Immature natural killer cell (primary cell): ENCODE measurements at regions not wholly inside any gene's neighbourhood (a gene's known extent, or its start where the extent isn't known, plus 50 kb on each side); places are given as distances from the start of the nearest gene placed in this dataset.
"Not testable (repeated sequence)": the region's sequence is repeated elsewhere in the genome, so short reads cannot be mapped to it uniquely, and the experiment has no call there.

Experiments used
- DNase-seq, 3 donors: peaks; one replicate each; pipeline ENCODE4 v3.0.0; 2022; ENCODE audit warnings: mixed read lengths in 1 of 3
- H3K27ac Mint-ChIP-seq, 6 donors: one replicate each; pipeline ENCODE4 v1.8.0; 2020; ENCODE audit warnings: mixed read lengths in 6 of 6, mild to moderate bottlenecking in 5 of 6, inconsistent platforms in 4 of 6, moderate library complexity in 3 of 6
- H3K27me3 Mint-ChIP-seq, 3 donors: one replicate each; pipeline ENCODE4 v1.8.0; 2020 to 2021; ENCODE audit warnings: low read depth in 3 of 3, mild to moderate bottlenecking in 3 of 3, mixed read lengths in 3 of 3, moderate library complexity in 3 of 3, inconsistent platforms in 1 of 3
- H3K36me3 Mint-ChIP-seq, 3 donors: one replicate each; pipeline ENCODE4 v1.8.0; 2020; ENCODE audit warnings: mixed read lengths in 3 of 3, inconsistent platforms in 2 of 3, mild to moderate bottlenecking in 2 of 3
- H3K4me1 Mint-ChIP-seq, 2 donors: one replicate each; pipeline ENCODE4 v1.8.0; 2020; ENCODE audit warnings: inconsistent platforms in 2 of 2, mild to moderate bottlenecking in 2 of 2, mixed read lengths in 2 of 2, moderate library complexity in 1 of 2
- H3K4me3 Mint-ChIP-seq, 5 donors: one replicate each; pipeline ENCODE4 v1.8.0; 2020; ENCODE audit warnings: mild to moderate bottlenecking in 5 of 5, mixed read lengths in 5 of 5, inconsistent platforms in 3 of 5, moderate library complexity in 3 of 5
- H3K9me3 Mint-ChIP-seq, 6 donors: one replicate each; pipeline ENCODE4 v1.8.0; 2020; ENCODE audit warnings: mild to moderate bottlenecking in 6 of 6, mixed read lengths in 6 of 6, inconsistent platforms in 4 of 6, moderate library complexity in 3 of 6

GRCh38 chr5:28400076-28400475, 1361.7 kb upstream of the CDH9 start:
- no peak for DNase-seq
- H3K27me3 Mint-ChIP-seq, result no peaks in the 10 kb centered on the region
- H3K9me3 Mint-ChIP-seq, result peaks cover 11 to 66% (median 39%) of the 10 kb centered on the region in 6 donors
- H3K36me3 Mint-ChIP-seq, result peaks cover 0 to 5% (median 0%) of the 10 kb centered on the region in 3 donors
- no peak overlapping the region for H3K27ac Mint-ChIP-seq
- H3K4me3 Mint-ChIP-seq, result no peak overlapping the region
- no peaks in the 10 kb centered on the region for H3K4me1 Mint-ChIP-seq

GRCh38 chr5:28399211-28399610, 1360.8 kb upstream of the CDH9 start:
- Mint-ChIP-seq H3K9me3 (peaks cover 11 to 68% (median 39%) of the 10 kb centered on the region in 6 donors), H3K36me3 (peaks cover 0 to 5% (median 0%) of the 10 kb centered on the region in 3 donors), H3K4me1 (no peaks in the 10 kb centered on the region), H3K4me3 (no peak overlapping the region), H3K27me3 (no peaks in the 10 kb centered on the region), H3K27ac (no peak overlapping the region)
- DNase-seq, result no peak

GRCh38 chr5:28398185-28398584, 1359.8 kb upstream of the CDH9 start:
- Mint-ChIP-seq H3K27me3 (no peaks in the 10 kb centered on the region), H3K4me1 (no peaks in the 10 kb centered on the region), H3K9me3 (peaks cover 11 to 61% (median 34%) of the 10 kb centered on the region in 6 donors), H3K27ac (no peak overlapping the region), H3K36me3 (peaks cover 0 to 5% (median 0%) of the 10 kb centered on the region in 3 donors), H3K4me3 (no peak overlapping the region)
- DNase-seq, result no peak

- no peak overlapping the region for H3K4me3 Mint-ChIP-seq
- peaks cover 0 to 5% (median 0%) of the 10 kb centered on the region in 3 donors for H3K36me3 Mint-ChIP-seq
- no peaks in the 10 kb centered on the region for H3K4me1 Mint-ChIP-seq
- no peak for DNase-seq
- no peak overlapping the region for H3K27ac Mint-ChIP-seq
- peaks cover 0 to 4% (median 0%) of the 10 kb centered on the region in 3 donors for H3K27me3 Mint-ChIP-seq
- H3K9me3 Mint-ChIP-seq, result peaks cover 12 to 60% (median 30%) of the 10 kb centered on the region in 6 donors
These were observed 1359.1 kb upstream of the CDH9 start for GRCh38 chr5:28397502-28397941.

GRCh38 chr5:28391277-28391676, 1352.9 kb upstream of the CDH9 start:
- peaks cover 0 to 4% (median 0%) of the 10 kb centered on the region in 3 donors for H3K36me3 Mint-ChIP-seq
- H3K27me3 Mint-ChIP-seq, result peaks cover 0 to 4% (median 0%) of the 10 kb centered on the region in 3 donors
- H3K4me1 Mint-ChIP-seq, result no peaks in the 10 kb centered on the region
- H3K27ac Mint-ChIP-seq, result no peak overlapping the region
- H3K9me3 Mint-ChIP-seq, result peaks cover 5 to 39% (median 18%) of the 10 kb centered on the region in 6 donors
- DNase-seq, result no peak
- H3K4me3 Mint-ChIP-seq, result no peak overlapping the region

GRCh38 chr5:28390341-28390740, 1352.0 kb upstream of the CDH9 start:
- DNase-seq, result no peak
- no peak overlapping the region for H3K4me3 Mint-ChIP-seq
- peaks cover 5 to 42% (median 18%) of the 10 kb centered on the region in 6 donors for H3K9me3 Mint-ChIP-seq
- H3K27ac Mint-ChIP-seq, result no peak overlapping the region
- H3K4me1 Mint-ChIP-seq, result no peaks in the 10 kb centered on the region
- H3K27me3 Mint-ChIP-seq, result peaks cover 0 to 4% (median 0%) of the 10 kb centered on the region in 3 donors
- peaks cover 0 to 4% (median 0%) of the 10 kb centered on the region in 3 donors for H3K36me3 Mint-ChIP-seq

GRCh38 chr5:28389727-28390126, 1351.3 kb upstream of the CDH9 start:
- H3K36me3 Mint-ChIP-seq, H3K27ac Mint-ChIP-seq, DNase-seq, H3K4me3 Mint-ChIP-seq, H3K27me3 Mint-ChIP-seq, H3K4me1 Mint-ChIP-seq: not testable (repeated sequence)
- peaks cover 5 to 39% (median 17%) of the 10 kb centered on the region in 6 donors for H3K9me3 Mint-ChIP-seq

- no peak overlapping the region for H3K4me3 Mint-ChIP-seq
- H3K27ac Mint-ChIP-seq, result no peak overlapping the region
- no peak for DNase-seq
- peaks cover 5 to 43% (median 22%) of the 10 kb centered on the region in 6 donors for H3K9me3 Mint-ChIP-seq
- no peaks in the 10 kb centered on the region for H3K4me1 Mint-ChIP-seq
- peaks cover 0 to 4% (median 0%) of the 10 kb centered on the region in 3 donors for H3K27me3 Mint-ChIP-seq
- peaks cover 0 to 4% (median 0%) of the 10 kb centered on the region in 3 donors for H3K36me3 Mint-ChIP-seq
These were observed 1350.0 kb upstream of the CDH9 start for GRCh38 chr5:28388428-28388827.

- no peak overlapping the region for H3K4me3 Mint-ChIP-seq
- no peaks in the 10 kb centered on the region for H3K4me1 Mint-ChIP-seq
- no peak overlapping the region for H3K27ac Mint-ChIP-seq
- H3K36me3 Mint-ChIP-seq, result peaks cover 0 to 4% (median 0%) of the 10 kb centered on the region in 3 donors
- H3K27me3 Mint-ChIP-seq, result no peaks in the 10 kb centered on the region
- peaks cover 5 to 51% (median 23%) of the 10 kb centered on the region in 6 donors for H3K9me3 Mint-ChIP-seq
- no peak for DNase-seq
These were observed 1348.3 kb upstream of the CDH9 start for GRCh38 chr5:28386712-28387111.

- Mint-ChIP-seq H3K36me3 (no peaks in the 10 kb centered on the region), H3K4me1 (no peaks in the 10 kb centered on the region), H3K27me3 (peaks cover 0 to 2% (median 0%) of the 10 kb centered on the region in 3 donors), H3K27ac (no peak overlapping the region), H3K9me3 (peaks cover 6 to 62% (median 39%) of the 10 kb centered on the region in 6 donors), H3K4me3 (no peak overlapping the region)
- no peak for DNase-seq
These were observed 1341.8 kb upstream of the CDH9 start for GRCh38 chr5:28380167-28380566.

GRCh38 chr5:28374492-28374967, 1336.1 kb upstream of the CDH9 start:
- H3K27me3 Mint-ChIP-seq, result no peaks in the 10 kb centered on the region
- H3K4me1 Mint-ChIP-seq, result no peaks in the 10 kb centered on the region
- H3K4me3 Mint-ChIP-seq, result no peak overlapping the region
- H3K27ac Mint-ChIP-seq, result no peak overlapping the region
- H3K9me3 Mint-ChIP-seq, result peaks cover 3 to 52% (median 40%) of the 10 kb centered on the region in 6 donors
- no peaks in the 10 kb centered on the region for H3K36me3 Mint-ChIP-seq
- no peak for DNase-seq

GRCh38 chr5:28370896-28371295, 1332.5 kb upstream of the CDH9 start:
- no peaks in the 10 kb centered on the region for H3K27me3 Mint-ChIP-seq
- H3K4me1 Mint-ChIP-seq, result no peaks in the 10 kb centered on the region
- no peak overlapping the region for H3K4me3 Mint-ChIP-seq
- no peaks in the 10 kb centered on the region for H3K36me3 Mint-ChIP-seq
- H3K27ac Mint-ChIP-seq, result no peak overlapping the region
- no peak for DNase-seq
- peaks cover 10 to 58% (median 39%) of the 10 kb centered on the region in 6 donors for H3K9me3 Mint-ChIP-seq

- Mint-ChIP-seq H3K27ac (no peak overlapping the region), H3K9me3 (peaks cover 10 to 51% (median 34%) of the 10 kb centered on the region in 6 donors), H3K36me3 (no peaks in the 10 kb centered on the region), H3K4me1 (no peaks in the 10 kb centered on the region), H3K4me3 (no peak overlapping the region), H3K27me3 (no peaks in the 10 kb centered on the region)
- DNase-seq, result no peak
These were observed 1331.0 kb upstream of the CDH9 start for GRCh38 chr5:28369418-28369817.

GRCh38 chr5:28355831-28356230, 1317.4 kb upstream of the CDH9 start:
- Mint-ChIP-seq H3K27me3 (no peaks in the 10 kb centered on the region), H3K4me1 (no peaks in the 10 kb centered on the region), H3K27ac (no peak overlapping the region), H3K4me3 (no peak overlapping the region), H3K9me3 (peaks cover 18 to 45% (median 29%) of the 10 kb centered on the region in 6 donors), H3K36me3 (peaks cover 0 to 3% (median 0%) of the 10 kb centered on the region in 3 donors)
- DNase-seq, result no peak

GRCh38 chr5:28346696-28347095, 1308.3 kb upstream of the CDH9 start:
- Mint-ChIP-seq H3K36me3 (peaks cover 0 to 10% (median 4%) of the 10 kb centered on the region in 3 donors), H3K27me3 (peaks cover 0 to 2% (median 1%) of the 10 kb centered on the region in 3 donors), H3K9me3 (peaks cover 18 to 45% (median 33%) of the 10 kb centered on the region in 6 donors), H3K4me1 (no peaks in the 10 kb centered on the region), H3K27ac (no peak overlapping the region), H3K4me3 (no peak overlapping the region)
- no peak for DNase-seq
